ENCODE measurements at regions not wholly inside any gene's neighbourhood (a gene's known extent, or its start where the extent isn't known, plus 50 kb on each side); places are given as distances from the start of the nearest gene placed in this dataset.

DNA sequence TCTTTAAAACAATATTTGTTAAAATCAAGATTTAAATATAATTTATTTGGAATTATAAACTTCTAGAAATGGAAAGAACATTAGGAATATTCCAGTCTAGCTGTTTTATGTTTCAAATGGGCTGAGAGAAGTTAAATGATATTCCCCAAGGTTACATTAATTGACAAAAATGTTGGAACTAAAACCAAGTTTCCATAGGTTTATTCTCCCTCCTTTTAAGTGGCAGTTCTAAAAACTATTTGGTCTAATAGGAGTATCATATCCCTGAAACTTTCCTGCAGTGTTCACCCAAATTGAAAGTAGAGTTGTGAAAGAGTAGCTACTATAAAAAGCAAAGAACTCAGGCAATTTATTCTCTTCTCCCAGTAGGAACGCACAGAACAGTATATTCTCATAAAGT lies 1185.5 kb downstream of the LRFN5 start:
- FAIRE-seq (no peak), DNase-seq (ENCODE audit: low read depth, low spot score) (no peak)
- H3K36me3 ChIP-seq (ENCODE audit: control insufficient read depth in 2 of 2, extremely low read depth in 1 of 2, insufficient read depth in 2 of 2, low read length in 2 of 2), result no peaks in the 10 kb centered on the region
- H3K9ac ChIP-seq (replicated peaks; ENCODE audit: extremely low read depth, insufficient read depth, low read length), result no peak overlapping the region
- no peak for TF ChIP-seq CTCF (IDR thresholded peaks at IDR 0.05; ENCODE audit: extremely low read depth in 1 of 2, insufficient read depth in 1 of 2, low read depth in 1 of 2, low read length in 2 of 2)
- dilution Hi-C loops (cut with MboI; ENCODE audit: extremely low pct_ligation_motif_present, low sequenced_read_pairs), result no loop called here
- H2AFZ ChIP-seq (ENCODE audit: low read depth, low read length), result no peak overlapping the region
- no peaks in the 10 kb centered on the region for H3K27me3 ChIP-seq (ENCODE audit: control insufficient read depth in 2 of 2, insufficient read depth in 2 of 2, low read length in 2 of 2)
- intact Hi-C loops (cut with micrococcal nuclease), result no loop called here
- no peak overlapping the region for H3K4me2 ChIP-seq (ENCODE audit: insufficient read depth, low read length)
- ChIA-PET CTCF (no interaction called here), POLR2A (no interaction called here)
- H3K27ac ChIP-seq (ENCODE audit: insufficient read depth, low read depth, low read length), result no peak overlapping the region
- H3K9me3 ChIP-seq (replicated peaks; ENCODE audit: control insufficient read depth, insufficient read depth, low read length), result peaks cover 2% of the 10 kb centered on the region
- no peaks in the 10 kb centered on the region for H3K79me2 ChIP-seq (ENCODE audit: control insufficient read depth, insufficient read depth, low read length)
- H3K9me1 ChIP-seq (replicated peaks; ENCODE audit: control insufficient read depth, extremely low read depth, insufficient read depth, low read length), result no peaks in the 10 kb centered on the region
- no peaks in the 10 kb centered on the region for H4K20me1 ChIP-seq (replicated peaks; ENCODE audit: control insufficient read depth, extremely low read depth, insufficient read depth, low read length)
- H3K4me1 ChIP-seq (ENCODE audit: control insufficient read depth, extremely low read depth, insufficient read depth, low read length), result no peaks in the 10 kb centered on the region
- BruUV-seq (replicated peaks), result no TSS peak
- no peak overlapping the region for H3K4me3 ChIP-seq (replicated peaks in 1 of 3; ENCODE audit: insufficient read depth in 1 of 3, low read depth in 1 of 3, low read length in 3 of 3)

GRCh38 chr14:42782754-42783153 lies 1176.1 kb downstream of the LRFN5 start:
- H3K9me1 ChIP-seq (replicated peaks; ENCODE audit: control insufficient read depth, extremely low read depth, insufficient read depth, low read length), result no peaks in the 10 kb centered on the region
- dilution Hi-C loops (cut with MboI; ENCODE audit: extremely low pct_ligation_motif_present, low sequenced_read_pairs), result no loop called here
- no peak overlapping the region for H3K4me2 ChIP-seq (ENCODE audit: insufficient read depth, low read length)
- no peaks in the 10 kb centered on the region for H3K4me1 ChIP-seq (ENCODE audit: control insufficient read depth, extremely low read depth, insufficient read depth, low read length)
- no peak overlapping the region for H3K27ac ChIP-seq (ENCODE audit: insufficient read depth, low read depth, low read length)
- H3K4me3 ChIP-seq (replicated peaks in 1 of 3; ENCODE audit: insufficient read depth in 1 of 3, low read depth in 1 of 3, low read length in 3 of 3), result no peak overlapping the region
- no peaks in the 10 kb centered on the region for H3K27me3 ChIP-seq (ENCODE audit: control insufficient read depth in 2 of 2, insufficient read depth in 2 of 2, low read length in 2 of 2)
- no peak overlapping the region for H2AFZ ChIP-seq (ENCODE audit: low read depth, low read length)
- POLR2A ChIA-PET, result no interaction called here
- H3K9ac ChIP-seq (replicated peaks; ENCODE audit: extremely low read depth, insufficient read depth, low read length), result no peak overlapping the region
- no TSS peak for BruUV-seq (replicated peaks)
- CTCF ChIA-PET, result no interaction called here
- intact Hi-C loops (cut with micrococcal nuclease), result no loop called here
- no peaks in the 10 kb centered on the region for H3K79me2 ChIP-seq (ENCODE audit: control insufficient read depth, insufficient read depth, low read length)
- TF ChIP-seq CTCF (IDR thresholded peaks at IDR 0.05; ENCODE audit: extremely low read depth in 1 of 2, insufficient read depth in 1 of 2, low read depth in 1 of 2, low read length in 2 of 2) (no peak), POLR2AphosphoS5 (IDR thresholded peaks at IDR 0.05; ENCODE audit: insufficient read depth, low read depth, low read length) (no peak), FOS (IDR thresholded peaks at IDR 0.05; ENCODE audit: borderline replicate concordance, insufficient read depth, low read length) (no peak), JUN (IDR thresholded peaks at IDR 0.05; ENCODE audit: borderline replicate concordance, insufficient read depth, insufficient read length, low read depth) (no peak), MAX (IDR thresholded peaks at IDR 0.05; ENCODE audit: insufficient read depth, insufficient read length) (no peak), MYC (IDR thresholded peaks at IDR 0.05; ENCODE audit: low read depth, low read length) (no peak), GATA2 (IDR thresholded peaks at IDR 0.05; ENCODE audit: insufficient read depth, insufficient read length, low read depth, low read length) (no peak)
- H3K36me3 ChIP-seq (ENCODE audit: control insufficient read depth in 2 of 2, extremely low read depth in 1 of 2, insufficient read depth in 2 of 2, low read length in 2 of 2), result no peaks in the 10 kb centered on the region
- FAIRE-seq (no peak), DNase-seq (ENCODE audit: low read depth, low spot score) (no peak)
- H4K20me1 ChIP-seq (replicated peaks; ENCODE audit: control insufficient read depth, extremely low read depth, insufficient read depth, low read length), result no peaks in the 10 kb centered on the region
- no peaks in the 10 kb centered on the region for H3K9me3 ChIP-seq (replicated peaks; ENCODE audit: control insufficient read depth, insufficient read depth, low read length)

Data from endothelial cell of umbilical vein (primary cell).